DOHH2 (cell line): ENCODE measurements at regions not wholly inside any gene's neighbourhood (a gene's known extent, or its start where the extent isn't known, plus 50 kb on each side); places are given as distances from the start of the nearest gene placed in this dataset.

Experiments used
- CTCF ChIP-seq: fragments of 200-600 bp; sonication (generic); IDR thresholded peaks from one replicate; pipeline ENCODE4 v1.5.1; 2014; ENCODE audit warnings: antibody characterized with exemption, mild to moderate bottlenecking, low read depth, low read length; ENCODE audit not compliant: poor library complexity, severe bottlenecking
- EZH2phosphoT487 ChIP-seq: fragments of 200-600 bp; sonication (generic); IDR thresholded peaks from 2 replicates; pipeline ENCODE4 v1.6.1; 2017; ENCODE audit warnings: borderline replicate concordance, mild to moderate bottlenecking, antibody characterized with exemption, low read length, moderate library complexity, mixed read lengths

GRCh38 chr5:77892061-77893010 is 116.2 kb upstream of the TBCA start:
- TF ChIP-seq CTCF = no peak
- no peak for TF ChIP-seq EZH2phosphoT487
